ENCODE measurements at regions not wholly inside any gene's neighbourhood (a gene's known extent, or its start where the extent isn't known, plus 50 kb on each side); places are given as distances from the start of the nearest gene placed in this dataset.

- DNase-seq: no peak
Measured at GRCh38 chr12:86523844-86524243, 267.7 kb upstream of the MGAT4C start.

GRCh38 chr12:86521870-86522269, 265.7 kb upstream of the MGAT4C start:
- DNase-seq: no peak

DNA sequence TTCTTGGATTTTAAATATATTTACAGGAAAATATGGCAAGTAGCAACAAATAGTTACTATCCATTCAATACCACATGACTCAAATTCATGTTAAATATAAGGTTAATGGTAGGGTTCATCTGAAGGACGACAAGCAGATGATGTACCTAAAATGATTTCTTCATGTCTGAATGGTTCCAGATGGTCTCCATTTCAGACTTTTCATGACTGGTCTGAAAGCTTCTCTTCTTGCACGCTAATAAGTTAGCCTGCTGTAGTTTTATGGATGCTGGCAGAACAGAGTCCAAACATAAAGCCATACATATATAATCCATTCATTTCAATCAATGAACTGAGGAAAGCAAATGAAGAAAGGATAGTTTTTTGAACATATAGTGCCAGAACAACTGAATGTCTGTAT, 257.0 kb upstream of the MGAT4C start:
- DNase-seq: peak; percentile 82

DNA sequence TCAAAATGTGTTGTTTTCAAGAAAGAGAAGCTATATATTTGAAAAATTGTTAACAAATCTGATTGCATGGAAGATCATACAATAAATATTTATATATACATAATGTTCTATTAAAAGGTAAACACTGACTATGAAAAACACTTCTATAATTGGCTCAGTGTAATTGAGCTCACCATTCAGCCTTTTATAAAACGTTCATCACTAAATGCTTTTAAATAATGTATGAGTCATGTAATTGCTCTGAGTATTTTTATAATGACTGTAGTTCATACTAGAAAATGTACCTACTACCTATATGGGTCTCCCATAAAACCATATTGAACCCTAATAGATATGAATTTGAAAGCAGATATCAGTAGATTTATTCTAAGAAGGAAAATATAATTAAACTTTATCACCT, 240.4 kb upstream of the MGAT4C start:
- peak; percentile 94 for DNase-seq

GRCh38 chr12:86484473-86484872, 228.3 kb upstream of the MGAT4C start:
- no peak for DNase-seq

DNA sequence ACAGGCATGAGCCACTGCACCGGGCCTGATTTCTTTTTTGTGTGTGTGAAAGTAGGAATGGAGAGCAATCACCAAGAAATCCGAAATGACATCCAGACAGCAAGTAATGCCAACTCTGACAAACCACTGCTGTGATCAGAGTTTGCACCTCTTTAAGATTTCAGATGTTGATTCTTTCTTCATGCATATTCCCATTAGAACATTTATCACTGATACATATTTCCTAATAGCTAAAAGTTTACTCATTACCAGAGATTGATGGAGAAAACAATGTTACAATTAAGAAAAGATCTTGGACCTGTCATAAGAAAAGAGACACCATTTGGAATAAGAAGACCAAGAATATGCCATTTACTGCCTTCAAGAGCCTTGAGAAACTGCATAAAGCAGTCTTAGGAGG, 217.0 kb upstream of the MGAT4C start:
- no peak for DNase-seq

DNA sequence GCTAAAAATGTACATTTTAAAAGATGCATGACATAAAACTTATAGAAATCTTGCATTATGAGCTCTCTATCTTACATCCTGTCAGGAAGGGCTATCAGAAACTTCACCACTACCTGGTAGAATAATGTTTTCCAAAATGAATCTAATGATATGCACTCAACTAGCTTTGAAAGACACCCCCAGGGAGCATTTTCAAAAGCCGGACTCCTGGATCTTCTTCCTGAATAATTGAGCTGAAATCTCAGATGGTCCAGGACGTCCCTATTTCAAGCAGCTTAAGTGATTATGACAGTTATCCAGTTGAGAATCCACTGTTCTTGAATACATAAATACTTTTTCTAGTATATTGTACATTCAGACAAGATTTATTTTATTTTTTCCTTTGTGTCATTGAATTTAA, 200.6 kb upstream of the MGAT4C start:
- peak; percentile 13 for DNase-seq

DNA sequence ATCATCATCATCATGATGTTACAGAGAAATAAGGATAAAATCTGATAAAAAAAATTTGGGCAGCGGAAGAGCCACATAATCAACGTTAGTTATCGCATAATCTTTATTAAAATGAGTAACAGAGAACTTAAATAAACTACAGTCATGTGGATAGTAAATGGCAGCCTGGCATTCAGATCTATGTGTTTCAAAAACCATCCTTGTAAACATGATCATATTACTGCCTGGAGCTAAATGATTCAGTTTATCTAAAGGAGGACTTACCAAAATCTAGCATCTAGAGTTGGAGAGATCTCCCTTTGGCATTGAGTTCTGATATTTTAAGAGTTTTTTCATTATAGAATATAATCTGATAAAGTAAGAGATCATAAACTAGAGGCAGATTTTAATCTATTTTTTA, 200.1 kb upstream of the MGAT4C start:
- peak; percentile 35 for DNase-seq

GRCh38 chr12:86445356-86445755, 189.2 kb upstream of the MGAT4C start:
- no peak for DNase-seq

- DNase-seq: peak; percentile 62
Measured at GRCh38 chr12:86435053-86435452, 178.9 kb upstream of the MGAT4C start.

DNA sequence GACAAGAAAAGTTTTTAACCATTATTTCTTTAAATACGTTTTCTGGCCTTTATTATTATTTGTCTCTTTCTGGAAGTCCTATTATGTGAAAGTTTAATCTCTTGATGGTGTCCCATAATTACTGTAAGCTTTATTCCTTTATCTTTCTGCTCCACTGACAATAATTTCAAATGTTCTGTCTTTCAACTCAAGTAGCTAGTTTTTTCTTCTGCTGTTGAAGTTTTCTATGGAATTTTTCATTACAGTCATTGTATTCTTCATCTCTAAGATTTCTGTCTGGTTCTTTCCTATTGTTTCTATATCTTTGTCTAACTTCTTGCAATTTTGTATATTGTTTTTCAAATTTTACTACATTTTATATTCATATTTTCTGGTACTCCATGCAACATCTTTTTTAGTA, 173.6 kb upstream of the MGAT4C start:
- no peak for DNase-seq

GRCh38 chr12:86421333-86421732, 165.1 kb upstream of the MGAT4C start:
- DNase-seq: no peak

GRCh38 chr12:86414201-86414600, 158.0 kb upstream of the MGAT4C start:
- DNase-seq: no peak

DNA sequence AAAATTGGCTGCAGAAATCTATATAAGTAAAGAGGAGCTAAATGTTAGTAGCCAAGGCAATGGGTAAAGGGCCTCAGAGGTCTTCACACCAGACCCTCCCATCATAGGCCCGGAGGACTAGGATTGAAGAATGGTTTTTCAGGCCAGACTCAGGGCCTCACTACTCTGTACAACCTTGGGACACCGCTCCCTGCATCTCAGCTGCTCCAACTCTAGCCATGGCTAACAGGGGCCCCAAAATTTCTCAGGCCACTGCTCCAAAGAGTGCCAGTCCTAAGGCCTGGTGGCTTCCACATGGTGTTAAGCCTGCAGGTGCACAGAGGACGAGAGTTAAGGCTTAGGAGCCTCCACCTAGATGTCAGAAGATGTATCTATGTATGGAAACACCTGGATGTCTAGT, 155.5 kb upstream of the MGAT4C start:
- DNase-seq: no peak

GRCh38 chr12:86407620-86408208, 151.5 kb upstream of the MGAT4C start:
- DNase-seq: peak; percentile 92

DNA sequence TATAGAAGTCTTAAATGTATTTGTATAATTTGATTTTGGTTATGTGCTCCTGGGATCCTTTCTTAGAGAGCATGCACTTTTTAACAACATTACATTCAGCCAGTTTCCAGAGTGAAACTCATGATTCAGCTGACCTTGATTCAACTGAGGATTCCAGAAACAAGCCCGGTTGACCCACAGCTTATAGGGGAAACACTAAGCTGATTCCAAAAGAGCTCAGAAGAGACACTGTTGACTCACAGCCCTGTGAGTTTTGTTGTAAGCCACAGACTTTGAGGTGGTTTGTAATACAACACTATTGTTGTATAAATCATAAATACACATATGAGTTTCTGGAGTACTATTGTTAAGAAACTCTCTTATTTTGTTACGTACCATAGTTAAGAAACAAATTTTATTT, 133.8 kb upstream of the MGAT4C start:
- DNase-seq: no peak

DNA sequence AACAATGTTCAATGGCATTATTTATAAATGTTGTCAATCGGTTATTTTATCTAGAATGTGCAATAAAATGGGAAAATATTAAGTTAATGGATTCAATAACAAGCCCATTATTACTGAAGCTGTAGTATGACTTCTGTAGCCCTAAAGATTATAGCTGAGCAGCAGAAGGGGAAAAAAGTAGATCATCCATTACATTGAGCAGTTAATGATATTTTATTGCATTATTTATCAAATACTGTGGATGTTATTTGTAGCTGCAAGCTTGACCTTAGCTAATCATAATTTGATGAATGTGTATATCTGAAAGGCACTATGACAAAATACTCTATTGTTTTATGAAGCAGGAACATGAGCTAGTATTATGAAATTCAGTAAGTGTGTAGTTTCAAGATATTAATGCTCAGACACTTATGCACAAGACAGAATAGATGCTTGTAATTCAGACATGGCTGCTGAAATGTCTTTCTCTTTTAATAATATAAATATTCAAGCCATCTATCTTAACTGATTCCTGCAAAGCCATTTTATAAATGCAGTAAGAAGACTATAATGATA, 131.5 kb upstream of the MGAT4C start:
- DNase-seq: no peak

DNA sequence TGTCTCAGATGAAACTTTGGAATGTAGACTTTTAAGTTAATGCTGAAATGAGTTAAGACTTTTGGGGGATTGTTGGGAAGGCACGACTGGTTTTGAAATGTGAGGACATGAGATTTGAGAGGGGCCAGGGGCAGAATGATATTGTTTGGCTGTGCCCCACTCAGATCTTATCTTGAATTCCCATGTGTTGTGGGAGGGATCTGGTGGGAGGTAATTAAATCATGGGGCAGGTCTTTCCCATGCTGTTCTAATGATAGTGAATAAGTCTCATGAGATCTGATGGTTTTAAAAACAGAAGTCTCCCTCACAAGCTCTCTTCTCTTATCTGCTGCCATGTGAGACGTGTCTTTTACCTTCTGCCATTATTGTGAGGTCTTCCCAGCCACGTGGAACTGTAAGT, 127.6 kb upstream of the MGAT4C start:
- DNase-seq: peak; percentile 10

- peak; percentile 16 for DNase-seq
Measured at GRCh38 chr12:86379337-86379736, 123.1 kb upstream of the MGAT4C start.

DNA sequence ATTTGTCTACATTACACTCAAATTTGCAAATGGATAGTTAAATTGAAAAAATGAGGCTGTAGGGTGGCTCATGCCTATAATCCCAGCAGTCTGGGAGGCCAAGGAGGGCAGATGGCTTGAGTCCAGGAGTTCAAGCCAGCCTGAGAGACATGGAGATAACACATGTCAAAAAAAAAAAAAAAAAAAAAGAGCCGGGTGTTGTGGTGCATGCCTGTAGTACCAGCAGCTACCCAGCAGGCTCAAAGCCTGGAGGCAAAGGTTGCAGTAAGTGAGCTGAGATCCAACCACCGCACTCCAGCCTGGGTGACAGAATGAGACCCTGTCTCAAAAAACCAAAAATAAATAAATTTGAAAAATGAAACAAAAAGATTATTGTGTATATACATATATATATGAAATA, 119.9 kb upstream of the MGAT4C start:
- DNase-seq: peak; percentile 93

- DNase-seq: no peak
Measured at GRCh38 chr12:86373813-86374212, 117.6 kb upstream of the MGAT4C start.

DNA sequence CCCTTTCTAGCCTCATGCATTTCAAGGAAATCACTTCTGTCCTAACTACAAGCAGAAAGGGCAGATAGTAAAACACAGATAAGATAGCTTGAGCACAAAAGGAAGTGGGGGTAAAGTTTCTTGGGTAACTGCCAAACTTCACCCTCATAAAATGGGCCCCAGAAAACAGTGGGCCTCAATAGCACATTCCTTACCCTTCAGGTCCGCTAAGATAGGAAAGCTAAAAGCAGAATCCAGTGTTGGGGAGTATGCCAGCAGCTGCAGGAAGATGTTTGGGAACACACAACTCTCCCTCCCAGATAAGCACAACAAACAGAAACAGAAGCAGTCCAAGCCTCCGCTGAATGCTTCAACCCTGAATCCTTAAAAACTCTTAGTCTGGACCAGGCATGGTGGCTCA, 110.9 kb upstream of the MGAT4C start:
- no peak for DNase-seq

DNA sequence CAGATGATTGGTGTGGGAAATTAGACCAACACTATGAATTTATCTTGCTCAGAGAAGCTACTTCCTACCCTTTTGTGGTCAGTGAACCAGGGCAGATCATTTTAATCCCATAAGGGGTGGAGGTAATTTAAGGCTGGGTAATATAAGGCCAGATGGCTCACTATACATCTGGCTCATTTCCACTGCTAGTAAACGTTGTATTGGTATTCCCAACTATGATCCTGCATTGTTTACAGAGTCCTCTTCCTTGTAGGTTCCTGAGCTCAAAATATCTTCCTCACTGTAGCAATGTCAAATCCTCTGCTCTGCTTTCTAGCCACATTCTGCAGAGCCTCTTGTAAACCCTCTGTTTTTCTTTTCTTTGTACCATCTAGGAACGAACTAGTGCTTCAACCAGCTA, 93.0 kb upstream of the MGAT4C start:
- DNase-seq: peak; percentile 98

DNA sequence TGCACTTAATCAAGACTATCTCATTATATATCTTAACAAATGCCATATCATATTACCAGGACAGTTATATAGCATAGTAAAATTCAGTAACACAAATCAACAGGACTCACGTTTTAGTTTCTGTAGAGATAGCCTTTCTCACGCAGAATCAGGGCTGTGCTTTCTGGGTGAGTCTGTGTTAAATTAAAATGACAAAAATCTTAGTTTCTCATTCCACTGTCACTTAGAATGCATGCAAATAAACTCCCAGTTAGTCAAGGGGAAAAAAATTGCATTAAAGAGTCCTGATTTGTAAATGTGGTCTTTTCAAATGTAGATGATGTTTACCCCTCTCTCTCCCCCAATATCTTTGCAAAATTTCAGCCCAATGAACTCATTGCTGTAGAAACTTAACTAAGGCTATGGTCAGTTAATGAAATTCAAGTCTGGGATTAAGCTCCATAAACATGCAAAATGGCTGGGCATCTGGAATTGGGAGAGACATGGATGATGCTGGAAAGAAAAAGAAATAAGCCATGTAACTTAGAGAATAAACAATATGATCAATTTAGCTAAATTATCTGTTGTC, 77.8 kb upstream of the MGAT4C start:
- DNase-seq: no peak

- peak; percentile 51 for DNase-seq
Measured at GRCh38 chr12:86331457-86331856, 75.3 kb upstream of the MGAT4C start.

Measured in NCI-H69 (cell line).